Fibroblast of upper back skin (primary cell): ENCODE measurements at regions not wholly inside any gene's neighbourhood (a gene's known extent, or its start where the extent isn't known, plus 50 kb on each side); places are given as distances from the start of the nearest gene placed in this dataset.
A peak's percentile ranks its signal among the peaks of the same experiment; 100 is the strongest.

Experiments used
- DNase-seq: peaks from one replicate; pipeline ENCODE4 v3.0.0-alpha.2; 2013

DNA sequence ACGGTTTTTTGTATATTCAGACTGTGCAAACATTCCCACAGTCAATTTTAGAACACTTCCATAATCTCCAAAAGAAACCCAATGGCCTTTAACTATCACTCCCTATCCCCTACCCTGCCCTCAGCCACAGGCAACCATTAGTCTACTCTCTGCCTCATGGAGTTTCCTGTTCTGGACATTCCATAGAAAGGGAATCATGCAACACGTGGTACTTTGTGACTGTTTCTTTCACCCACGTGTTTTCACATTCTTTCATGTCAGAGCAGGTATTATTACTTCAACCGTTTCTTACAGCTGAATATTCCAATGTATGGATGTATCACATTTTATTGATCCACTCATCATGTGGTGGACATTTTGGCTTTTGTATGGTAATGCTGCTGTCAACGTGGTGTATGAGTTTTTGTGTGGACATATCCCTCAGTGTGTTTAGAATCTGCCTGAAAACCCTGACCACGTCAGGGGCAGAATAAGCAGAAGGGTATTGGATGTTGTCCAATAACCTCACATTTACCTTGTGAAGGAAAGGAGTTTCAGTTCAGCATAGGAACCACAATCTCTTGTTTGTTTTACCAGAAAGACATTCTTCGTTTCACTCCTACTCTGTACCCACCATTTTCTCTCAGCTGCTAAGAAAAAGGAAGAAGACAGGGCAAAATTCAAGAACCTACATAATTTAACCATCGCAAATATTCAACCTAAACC is 107.5 kb upstream of the DYRK2 start:
- DNase-seq = peak; percentile 57

DNA sequence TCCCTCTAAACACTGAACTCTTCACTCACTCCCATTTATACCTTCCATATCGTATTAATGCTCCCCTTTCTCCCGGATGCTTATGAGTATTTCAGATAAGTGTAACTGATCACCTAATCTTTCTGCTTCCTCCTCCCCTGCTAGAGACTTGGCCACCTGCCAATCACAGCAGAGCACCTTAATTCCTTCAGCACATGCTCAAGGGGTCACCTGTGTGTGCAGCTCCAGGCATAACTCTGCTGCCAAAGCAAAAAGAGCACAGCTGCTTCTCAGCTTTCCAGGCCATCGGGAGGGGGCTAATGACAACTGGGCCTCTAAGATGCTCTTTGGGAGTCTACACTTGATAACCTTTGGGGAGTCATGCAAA is 106.9 kb upstream of the DYRK2 start:
- no peak for DNase-seq

DNA sequence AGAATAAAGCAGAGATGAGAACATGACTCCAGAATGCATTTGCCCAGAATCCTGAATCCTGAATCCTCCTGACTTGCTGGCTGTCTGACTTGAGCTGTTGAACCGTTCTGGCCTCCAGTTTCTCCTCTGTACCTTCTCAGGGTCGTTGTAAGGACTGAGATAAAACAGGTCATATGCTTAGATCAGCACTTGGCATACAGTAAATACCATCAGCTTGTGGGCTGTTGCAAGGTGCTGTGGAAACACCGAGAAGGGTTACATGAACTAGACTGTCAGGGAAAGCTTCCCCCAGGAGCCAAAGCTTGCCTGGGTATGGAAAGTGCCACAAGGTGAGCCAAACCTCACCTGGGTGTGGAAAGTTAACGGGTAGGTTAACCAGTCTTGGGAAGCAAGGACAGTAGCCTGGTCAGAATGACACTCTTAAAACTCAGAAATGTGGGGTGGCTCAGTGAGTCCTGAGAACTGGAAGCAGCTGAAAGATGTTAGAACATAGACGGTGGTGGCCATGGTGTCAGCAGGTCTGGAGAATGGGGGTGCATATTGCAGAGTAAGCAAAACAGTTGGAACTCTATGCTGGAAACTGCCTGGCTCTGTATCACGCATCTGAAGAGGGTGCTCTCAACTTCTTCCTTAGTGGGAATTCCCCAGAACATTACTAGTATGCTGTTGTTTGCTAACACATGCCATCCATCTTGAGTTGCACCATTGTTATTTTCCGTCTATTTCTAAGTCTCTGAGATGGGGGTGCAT is 105.3 kb upstream of the DYRK2 start:
- no peak for DNase-seq

DNA sequence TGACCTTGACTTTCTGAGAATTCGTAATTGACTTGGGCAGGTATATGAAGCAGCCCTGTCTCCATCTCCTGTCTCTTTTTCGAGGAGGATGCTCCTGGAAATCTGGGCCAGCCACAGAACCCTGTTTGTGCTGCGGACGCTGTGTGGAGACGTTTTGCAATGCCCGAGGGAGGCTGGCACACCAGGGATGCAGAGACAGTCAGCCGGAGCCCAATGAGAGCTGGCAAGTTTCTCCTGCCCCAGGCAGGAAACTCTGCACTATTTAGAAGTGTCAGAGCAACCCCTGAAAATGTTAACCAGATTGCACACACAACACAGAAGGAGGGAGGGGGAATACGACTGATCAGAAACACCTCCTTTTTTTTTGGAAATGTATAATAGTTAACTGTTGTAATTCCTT is 103.2 kb upstream of the DYRK2 start:
- DNase-seq = no peak

DNA sequence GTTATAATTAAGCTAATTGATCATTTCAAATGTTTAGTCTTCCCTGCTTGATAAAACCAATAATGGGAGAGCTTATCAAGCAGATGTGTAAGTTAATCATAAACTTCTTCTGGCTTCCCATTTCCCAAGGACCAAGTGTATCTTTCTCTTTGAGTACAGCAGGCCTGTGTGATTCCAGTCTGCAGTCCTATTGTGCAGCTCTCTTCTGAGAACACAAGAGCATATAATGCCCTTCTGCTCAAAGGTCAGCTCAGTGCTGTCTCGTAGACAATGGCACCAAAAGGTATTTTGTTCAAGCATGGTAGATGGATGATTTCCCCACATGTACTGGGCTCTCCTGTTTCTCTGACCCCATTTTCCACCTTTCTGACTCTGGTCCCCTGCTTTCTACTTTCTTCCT is 101.8 kb upstream of the DYRK2 start:
- DNase-seq = no peak

DNA sequence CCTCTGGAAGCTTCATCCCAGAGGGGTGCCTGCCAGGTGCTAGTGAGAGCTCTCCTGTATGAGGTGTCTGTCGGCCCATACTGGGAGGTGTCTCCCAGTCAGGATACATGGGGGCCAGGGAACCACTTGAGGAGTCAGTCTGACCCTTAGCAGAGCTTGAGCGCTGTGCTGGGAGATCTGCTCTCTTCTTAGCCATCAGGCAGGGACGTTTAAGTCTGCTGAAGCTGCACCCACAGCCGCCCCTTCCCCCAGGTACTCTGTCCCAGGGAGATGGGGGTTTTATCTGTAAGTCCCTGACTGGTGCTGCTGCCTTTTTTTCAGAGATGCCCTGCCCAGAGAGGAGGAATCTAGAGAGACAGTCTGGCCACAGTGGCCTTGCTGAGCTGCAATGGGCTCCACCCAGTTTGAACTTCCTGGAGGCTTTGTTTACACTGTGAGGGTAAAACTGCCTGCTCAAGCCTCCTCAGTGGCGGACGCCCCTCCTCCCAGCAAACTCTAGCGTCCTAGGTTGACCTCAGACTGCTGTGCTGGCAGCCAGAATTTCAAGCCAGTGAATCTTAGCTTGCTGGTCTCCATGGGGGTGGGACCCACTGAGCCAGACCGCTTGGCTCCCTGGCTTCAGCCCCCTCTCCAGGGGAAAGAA is 93.3 kb upstream of the DYRK2 start:
- peak; percentile 18 for DNase-seq

DNA sequence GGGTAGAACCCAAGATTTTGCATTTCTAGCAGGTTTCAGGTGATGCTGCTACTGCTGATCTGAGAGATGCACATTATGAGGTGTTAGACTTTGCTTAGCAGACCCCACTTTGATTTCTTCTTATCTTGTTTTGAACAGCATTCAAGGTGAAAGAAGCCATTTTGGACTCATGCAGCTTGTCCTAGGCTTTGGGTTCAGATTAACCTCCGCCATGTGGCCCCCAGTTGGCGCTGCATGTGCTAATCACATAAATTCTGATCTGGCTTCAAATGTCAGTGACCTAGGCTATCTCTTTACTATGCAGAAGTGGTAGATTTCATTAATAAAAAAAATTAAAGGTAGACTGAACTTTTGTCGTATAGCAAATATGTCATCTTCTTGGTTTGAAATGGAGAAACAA is 89.8 kb upstream of the DYRK2 start:
- no peak for DNase-seq

DNA sequence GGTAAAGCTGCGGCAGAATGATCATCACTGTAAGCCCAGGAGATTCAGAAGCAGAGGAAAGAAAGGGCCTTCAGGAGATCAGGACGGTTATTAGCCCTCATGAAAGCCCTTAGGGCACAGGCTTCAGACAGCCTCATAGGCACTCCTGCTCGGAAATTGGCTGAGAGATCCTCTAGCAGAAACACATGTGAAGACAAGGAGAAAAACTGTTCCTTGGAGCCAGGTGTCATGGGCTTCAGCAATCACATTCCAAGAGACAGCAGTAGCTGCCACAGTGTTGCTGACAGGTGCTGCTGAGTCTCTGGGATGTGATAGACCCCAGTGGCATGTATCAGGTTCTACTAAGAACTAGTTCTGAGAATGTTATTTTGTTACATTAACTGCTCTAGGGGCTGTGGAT is 88.8 kb upstream of the DYRK2 start:
- no peak for DNase-seq

DNA sequence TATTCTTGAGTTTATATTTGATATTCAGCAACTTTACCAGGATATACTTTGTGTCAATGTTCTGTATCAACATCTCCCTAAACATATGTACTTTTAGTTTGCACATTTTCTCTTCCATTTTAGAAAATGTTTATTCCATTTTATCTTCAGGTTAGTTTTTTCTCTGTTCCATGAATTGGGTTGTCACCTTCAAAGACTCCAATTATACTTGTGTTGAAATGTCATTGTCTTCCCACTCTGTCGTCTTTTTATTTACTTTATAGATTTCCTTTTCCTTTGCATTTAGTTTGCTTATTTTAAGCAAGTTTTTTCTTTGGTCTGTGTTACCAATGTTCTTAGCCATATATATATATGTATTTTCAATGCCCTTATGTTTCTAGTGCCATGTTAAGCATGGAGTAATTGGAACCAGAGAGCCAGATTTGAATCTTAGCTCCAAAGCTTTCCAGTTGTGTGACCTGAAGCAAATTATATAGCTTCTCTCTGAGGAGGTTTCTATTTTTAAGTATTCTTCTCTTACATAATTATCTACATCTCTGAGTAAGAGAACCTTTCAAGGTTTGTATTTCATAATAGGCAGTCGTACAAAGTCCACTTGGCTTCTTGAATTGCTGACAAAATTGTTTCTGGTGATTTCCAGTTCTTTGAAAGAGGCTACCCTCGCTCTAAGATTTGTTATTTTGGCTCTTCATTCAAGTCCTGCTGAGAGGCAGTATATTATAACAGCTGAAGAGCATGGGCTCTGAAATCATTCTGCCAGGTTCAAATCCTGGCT is 85.8 kb upstream of the DYRK2 start:
- no peak for DNase-seq

DNA sequence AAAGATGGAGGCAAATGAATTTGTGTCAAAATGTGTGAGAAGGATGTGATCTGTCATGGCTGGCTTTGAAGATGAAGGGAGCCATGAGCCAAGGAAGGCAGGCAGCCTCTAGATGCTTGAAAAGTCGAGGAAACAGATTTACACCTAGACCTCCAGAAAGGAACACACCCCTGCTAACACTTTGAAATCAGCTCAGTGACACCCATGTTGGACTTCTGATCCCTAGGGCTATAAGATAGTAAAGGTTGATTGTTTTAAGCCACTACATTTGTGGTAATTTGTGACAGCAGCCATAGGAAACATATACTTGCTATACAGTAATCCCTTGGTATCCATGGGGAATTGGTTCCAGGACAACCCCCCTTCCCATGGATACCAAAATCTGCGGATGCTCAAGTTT is 80.5 kb upstream of the DYRK2 start:
- DNase-seq = no peak

DNA sequence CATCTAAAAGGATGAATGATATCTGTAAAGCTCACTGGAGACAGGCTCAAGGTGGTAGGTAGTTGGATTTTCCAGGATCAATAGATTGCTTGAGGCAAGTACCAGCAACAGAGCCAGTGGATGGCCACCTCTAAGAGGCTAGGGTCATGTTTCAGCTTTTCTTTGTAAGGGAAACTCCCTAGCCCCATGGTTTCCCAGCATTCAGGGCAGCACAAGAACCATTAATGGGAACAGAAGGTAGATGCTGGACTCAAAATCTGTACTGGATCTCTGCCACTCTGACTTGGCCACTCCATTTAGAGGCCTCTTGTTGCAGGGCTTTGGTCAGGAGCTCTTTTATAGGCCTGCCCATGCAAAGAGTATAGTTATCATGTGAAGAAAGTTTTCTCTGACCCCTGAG is 76.1 kb upstream of the DYRK2 start:
- DNase-seq = no peak

DNA sequence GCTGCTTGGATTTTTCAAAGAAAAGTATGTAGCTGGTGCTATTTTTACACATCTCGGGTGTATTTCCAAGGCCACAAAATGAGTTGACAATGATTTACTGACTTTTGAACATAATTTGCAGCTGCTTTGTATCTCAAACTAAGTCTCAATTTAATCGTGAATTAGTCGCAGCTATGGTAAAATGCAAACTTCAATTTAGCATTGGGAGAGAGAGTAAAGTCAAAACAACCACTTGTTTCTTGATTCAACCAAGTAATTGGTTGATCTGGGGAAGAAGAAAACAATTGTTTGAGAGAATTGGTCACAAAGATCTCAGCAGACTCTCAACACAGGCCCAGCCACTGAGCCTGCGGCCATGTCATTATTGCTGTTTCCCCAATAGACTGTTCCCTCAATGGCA is 75.0 kb upstream of the DYRK2 start:
- no peak for DNase-seq

DNA sequence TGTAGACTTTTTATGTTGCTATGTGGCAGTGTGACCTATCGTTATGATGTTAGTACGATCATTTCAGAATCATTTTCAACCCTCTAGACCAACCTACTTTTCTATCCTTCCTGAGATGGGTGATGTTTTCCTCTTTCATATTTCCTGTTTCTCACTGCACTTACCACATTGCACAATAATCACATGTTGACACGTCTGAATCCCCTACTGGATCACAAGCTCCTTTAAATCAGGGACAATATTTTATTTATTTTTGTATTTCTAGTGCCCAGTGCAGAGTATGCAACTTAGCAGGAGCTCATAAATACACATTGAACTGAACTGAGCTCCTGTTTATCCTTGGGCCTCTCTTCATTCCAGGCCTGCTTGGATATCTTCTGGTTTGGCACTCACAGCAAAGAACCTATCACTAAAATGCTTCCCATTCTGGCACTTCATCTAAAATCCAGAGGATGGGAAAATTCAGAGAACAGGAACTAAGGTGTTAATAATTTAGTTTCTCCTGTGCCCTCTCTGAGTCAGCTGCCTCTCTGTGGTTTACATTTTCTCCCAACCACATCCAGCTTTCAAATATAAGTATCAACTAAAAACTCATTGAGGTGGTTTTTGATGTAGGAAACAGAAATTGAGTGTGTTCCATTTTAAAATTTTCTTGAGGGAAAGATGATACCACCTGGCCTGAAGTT is 69.4 kb upstream of the DYRK2 start:
- no peak for DNase-seq

DNA sequence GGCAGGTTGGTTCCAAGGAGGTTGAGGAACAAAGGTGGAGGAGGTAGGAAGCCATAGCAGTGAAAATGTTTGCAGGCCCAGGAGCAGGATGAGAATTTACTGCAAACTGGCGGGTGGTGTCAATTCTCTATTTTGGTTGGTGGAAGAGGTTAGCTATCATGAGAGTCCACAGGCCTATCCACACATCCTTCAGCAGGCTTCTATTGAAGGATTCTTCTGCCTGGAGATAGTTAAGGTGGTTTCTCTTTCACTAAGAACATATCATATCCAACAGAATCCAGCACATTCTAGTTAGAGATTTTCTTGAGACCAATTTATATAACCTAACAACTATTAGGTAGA is 68.9 kb upstream of the DYRK2 start:
- no peak for DNase-seq

DNA sequence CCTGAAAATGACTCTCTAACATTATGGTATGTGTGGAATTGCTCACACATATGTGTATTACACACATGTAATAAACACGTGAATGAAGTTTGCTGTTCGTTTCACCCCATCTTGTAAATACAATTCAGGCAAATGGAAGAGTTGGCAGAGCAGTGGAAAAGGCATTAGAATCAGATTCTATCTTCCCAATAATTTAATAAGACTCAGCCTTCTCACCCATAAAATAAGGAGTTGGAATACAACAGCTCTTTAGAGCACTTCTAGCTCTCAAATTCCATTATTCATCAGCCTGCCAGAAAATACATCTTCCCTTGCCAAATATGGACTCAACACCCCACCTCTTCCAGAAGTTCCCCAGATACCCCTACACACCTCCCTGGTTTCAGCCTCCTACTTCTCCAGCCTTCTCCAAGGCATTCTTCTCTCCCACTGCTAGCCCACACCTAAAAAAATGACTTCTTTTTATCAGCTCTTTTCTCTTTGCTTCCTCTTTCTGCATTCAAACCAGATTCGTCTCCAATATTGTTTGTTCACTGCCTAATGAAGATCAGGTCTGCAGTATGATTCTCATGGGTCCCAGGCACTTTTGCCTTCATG is 66.2 kb upstream of the DYRK2 start:
- DNase-seq = no peak

DNA sequence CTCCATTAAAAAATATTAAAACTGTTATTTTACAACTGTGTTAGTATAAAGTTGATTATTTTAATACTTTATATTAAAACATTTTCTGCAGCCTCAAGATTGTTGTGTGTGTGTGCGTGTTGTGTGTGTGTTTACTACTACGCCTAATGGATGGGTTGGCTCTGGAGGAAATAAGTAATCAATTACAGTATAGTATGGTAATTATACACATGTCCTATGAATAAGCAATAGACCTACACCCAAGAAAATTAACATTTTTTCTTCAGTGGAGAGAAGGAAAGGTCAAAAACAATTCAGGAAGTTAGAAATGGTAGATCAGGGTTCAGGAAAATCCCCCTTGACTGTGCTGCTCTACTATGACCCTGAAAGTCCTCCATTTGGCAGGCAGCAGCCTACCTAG is 65.7 kb upstream of the DYRK2 start:
- DNase-seq = no peak

DNA sequence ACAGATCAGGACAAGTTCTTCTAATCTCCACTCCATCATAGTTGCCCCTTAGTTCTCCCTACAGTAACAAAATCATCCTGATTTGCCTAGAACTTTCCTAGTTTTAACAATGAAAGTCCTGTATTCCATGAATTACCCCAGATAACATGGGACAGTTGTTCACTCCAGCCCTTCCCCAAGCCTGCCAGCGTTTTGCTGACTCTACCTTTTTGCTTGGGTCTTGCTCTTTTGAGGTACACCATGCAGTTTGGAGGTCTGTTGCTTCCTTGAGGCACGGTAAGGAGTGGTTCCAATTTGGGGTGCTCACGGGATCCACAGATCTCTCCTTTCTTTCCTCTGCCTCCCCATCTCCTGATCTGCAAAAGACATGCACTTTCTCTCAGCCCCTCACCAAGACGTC is 61.6 kb upstream of the DYRK2 start:
- no peak for DNase-seq

DNA sequence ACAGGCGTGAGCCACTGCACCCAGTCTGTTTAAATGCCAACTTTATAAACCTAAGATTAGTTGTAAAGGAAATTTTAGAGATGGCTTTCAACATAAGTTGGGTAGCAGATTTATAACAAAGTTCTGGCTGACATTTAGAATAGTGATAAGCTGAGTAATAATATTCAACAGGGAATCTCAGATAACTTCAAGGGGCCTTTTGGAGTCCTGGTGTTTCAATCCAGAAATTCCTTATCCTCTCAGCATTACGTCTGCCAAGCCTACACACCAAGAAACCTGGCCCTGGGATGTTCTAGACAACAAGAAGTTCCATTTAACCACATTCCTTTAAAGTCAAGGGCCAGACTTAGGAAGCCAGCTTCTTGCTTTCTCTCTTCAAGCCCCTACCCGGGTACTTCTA is 59.5 kb upstream of the DYRK2 start:
- peak; percentile 57 for DNase-seq

DNA sequence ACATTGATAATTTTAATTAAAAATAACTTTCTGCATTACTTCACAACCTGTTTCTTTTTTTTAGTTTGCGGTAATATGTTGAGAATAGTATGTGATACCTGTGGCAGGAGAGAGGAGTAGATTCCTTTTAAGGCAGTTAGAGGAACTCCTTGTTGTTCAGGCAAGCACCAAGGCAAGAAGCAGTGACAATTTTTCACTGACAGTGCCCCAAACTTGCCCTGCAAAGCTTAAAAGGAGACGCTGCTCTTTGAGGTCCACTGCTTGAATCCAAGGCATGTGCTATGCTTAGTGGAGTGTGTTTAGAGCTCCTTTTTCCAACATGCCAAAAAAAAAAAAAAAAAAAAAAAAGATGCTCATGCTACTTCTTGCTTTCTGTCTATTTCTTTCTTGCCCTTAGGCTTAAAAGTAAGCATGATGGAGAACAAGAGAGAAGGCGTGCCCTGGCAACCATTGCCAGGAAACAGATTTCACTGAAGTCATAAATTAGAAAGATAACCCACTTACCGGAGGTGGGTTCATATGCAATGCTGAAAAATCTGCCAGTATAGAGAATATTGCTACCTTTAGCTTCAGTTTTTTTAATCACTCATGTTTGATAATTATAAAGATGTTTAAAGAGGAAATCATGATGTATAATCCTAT is 58.3 kb upstream of the DYRK2 start:
- no peak for DNase-seq

DNA sequence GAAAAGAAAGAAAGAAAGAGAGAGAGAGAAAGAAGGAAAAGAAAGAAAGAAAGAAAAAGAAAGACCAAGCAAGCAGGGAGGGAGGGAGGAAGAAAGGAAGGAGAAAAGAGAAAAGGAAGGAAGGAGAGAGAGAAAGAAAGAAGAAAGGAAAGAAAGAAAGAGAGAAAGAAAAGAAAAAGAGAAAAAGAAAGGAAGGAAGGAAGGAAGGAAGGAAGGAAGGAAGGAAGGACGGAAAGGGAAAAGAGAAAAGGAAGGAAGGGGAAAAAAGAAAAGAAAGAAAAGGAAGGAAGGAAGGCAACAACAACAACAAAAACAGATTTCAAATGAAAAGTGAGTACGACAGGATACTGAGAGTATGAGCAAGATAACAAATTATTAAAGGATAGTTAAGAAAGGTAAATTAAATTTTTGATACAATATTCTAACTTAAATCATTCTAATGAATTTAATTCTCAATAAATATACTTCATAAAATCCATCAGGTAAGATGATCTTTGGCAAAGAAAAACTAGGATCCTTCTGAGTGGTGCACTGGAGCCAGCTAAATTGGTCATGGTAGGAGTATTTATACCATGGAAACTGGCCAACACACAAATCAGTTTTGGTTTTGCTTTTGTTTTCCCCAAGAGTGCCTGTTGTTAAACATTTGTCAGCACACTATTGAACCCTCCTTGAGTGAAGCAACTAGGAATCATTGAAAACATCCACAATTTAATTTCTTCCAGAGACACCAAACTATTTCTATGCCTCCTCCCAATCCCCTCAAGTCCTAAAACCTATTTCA is 56.1 kb upstream of the DYRK2 start:
- DNase-seq = peak; percentile 65

DNA sequence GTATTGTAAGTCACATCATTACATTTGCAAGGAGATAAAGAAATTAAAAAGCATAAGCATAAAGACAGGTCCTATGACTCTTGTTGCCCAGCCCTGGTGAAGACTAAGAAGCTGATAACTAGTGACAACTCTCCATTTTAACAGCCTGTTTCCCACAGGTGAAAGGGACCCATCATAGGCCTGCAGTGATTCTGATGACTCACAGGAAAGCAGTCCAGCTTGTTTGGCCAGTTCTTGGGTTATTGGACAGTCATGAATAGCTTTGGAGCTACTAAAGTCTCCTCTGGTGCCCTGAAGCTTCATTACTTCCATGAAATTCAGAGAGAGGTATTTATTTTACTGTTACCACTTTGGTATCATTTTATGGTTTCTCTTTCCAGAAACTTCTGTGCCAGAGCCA is 55.5 kb upstream of the DYRK2 start:
- peak; percentile 8 for DNase-seq
